AG20443 (cell line): ENCODE measurements at regions not wholly inside any gene's neighbourhood (a gene's known extent, or its start where the extent isn't known, plus 50 kb on each side); places are given as distances from the start of the nearest gene placed in this dataset.

Experiments used
- DNase-seq: peaks from one replicate; pipeline ENCODE4 v3.0.0; 2012; ENCODE audit warnings: low spot score, mixed read lengths

DNA sequence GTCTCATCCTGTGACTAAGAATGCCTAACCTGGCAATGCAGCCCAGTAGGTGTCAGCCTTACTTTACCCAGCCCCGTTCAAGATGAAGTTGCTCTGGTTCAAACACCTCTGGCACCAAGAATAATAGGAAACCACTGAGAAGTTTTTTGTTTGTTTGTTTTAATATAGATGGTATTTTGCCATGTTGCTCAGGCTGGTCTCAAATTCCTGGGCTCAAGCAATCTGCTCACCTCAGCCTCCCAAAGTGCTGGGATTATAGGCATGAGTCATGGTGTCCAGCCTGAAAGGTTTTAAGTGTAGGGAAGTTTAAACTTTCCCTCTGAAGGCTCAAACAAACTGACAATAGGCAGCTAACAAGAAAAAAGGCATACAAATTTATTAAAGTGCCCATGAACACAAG lies 51.2 kb upstream of the ABCC4 start:
- DNase-seq: no peak

DNA sequence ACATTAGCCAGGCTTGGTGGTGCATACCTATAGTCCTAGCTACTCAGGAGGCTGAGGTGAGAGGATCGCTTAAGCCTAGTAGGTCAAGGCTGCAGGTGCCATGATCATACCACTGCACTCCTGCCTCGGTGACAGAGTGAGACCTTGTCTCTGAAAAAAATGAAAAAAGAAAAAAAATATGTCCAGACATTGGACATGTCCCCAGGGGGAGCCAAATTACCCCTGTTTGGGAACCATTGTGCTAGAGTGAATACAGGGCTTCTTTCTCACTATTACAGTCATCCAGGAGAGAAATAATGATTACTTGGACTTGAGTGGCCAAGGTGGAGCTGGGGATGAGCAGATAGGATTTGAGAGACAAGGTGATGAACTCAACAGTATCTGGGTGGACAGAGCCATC lies 52.9 kb upstream of the ABCC4 start:
- DNase-seq: no peak

DNA sequence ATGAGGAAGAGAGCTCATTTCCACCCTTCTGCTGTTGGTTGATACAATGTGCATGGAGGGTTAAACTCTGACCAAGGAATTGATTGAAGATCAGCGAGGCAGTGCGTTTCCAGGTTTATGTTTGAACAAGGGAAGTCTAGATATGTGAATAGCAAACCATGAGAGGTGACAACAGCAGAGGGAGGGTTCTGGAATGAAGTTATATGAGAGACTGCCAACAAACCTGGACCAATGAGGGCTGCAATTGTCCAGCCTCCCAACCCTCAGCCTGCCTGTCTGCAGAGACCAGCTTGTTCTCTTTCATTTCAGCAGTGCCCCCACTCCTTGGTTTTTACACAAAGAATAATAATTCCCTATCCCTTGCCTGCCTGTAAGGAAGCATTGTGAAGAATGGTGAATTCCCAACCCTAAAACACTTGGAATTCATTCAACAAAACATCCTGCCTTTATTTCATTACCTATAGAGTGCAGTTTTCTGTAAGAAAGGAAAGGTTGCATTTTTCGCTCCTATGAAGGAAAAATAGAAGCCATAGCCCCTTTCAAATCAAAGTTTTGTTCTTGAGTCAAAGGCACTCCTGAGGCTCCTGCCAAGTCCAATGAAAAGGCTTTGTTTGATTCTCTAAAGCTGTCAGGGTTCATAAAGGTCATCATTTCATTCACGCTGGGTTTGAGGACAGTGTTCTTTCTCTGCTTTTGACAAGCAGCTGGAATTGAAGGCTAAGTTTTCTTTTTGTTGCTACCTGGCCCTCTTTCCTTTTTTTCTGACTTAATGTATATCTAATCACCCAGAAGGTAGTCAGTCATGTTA lies 53.6 kb upstream of the ABCC4 start:
- no peak for DNase-seq

DNA sequence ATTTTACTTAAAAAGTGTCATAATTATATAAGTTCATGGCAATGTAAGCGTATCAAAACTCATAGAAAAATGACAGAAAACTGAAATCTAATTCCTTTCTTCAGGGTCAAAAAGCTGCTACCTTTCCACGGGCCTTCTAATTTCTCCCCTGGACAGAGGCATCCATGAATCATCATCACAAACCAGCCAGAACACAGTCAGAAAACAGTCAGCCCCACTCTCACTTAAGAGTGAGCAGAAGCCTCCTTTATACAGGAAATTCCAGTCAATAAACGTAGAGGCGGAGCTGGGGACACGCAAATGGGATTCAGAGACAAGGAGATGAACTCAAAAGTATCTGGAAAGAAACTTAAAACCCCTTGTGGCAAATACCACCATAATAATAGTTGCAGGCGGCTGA lies 54.2 kb upstream of the ABCC4 start:
- DNase-seq: no peak

DNA sequence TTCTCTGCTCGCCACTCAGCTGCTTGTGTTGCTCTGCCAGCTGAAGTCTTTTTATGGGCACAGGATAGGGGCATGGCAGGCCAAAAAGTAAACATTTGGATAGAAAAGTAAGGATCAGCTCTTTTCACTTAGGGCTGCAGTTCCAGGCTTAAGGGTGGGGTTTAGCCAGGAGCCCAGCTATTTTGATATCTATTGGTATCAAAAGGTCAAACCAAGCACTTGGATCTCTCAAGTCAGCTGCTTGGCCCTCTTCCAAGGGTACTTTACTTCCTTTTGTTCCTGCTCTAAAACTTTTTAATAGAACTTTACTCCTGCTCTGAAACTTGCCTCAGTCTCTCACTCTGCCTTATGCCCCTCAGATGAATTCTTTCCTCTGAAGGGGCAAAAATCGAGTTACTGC lies 55.7 kb upstream of the ABCC4 start:
- DNase-seq: no peak

DNA sequence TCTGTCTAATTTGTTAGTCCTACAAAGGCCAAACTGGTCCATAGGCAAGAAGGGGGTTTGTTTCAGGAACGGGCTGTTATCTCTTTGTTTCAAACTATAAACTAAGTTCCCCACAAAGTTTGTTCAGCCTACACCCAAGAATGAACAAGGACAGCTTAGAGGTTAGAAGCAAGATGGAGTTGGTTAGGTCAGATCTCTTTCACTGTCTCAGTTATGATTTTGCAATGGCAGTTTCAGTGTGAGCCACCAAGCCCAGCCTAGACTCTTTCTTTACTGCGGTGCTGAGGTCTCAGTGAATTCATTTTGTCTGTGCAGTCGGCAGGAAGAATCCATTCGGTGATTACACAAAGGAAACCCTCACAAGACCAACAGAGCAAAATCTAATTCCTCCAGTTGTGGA lies 56.6 kb upstream of the ABCC4 start:
- DNase-seq: no peak

DNA sequence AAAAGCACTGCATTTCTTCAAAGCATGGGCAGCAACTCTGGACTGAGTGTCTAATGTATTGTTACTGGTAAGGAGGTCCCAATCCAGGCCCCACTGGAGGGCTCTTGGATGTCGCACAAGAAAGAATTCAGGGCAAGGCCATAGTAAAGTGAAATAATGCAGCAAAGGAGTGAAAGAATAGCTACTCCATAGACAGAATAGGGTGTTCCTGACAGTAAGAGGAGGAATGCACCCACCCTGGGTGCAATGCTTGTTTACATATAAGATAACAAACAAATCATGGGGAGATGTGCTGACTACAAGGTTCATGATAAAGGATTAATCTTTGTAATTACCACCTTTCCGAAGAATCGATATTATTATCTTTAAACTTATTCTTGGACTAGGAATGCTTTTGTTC lies 58.8 kb upstream of the ABCC4 start:
- DNase-seq: no peak

DNA sequence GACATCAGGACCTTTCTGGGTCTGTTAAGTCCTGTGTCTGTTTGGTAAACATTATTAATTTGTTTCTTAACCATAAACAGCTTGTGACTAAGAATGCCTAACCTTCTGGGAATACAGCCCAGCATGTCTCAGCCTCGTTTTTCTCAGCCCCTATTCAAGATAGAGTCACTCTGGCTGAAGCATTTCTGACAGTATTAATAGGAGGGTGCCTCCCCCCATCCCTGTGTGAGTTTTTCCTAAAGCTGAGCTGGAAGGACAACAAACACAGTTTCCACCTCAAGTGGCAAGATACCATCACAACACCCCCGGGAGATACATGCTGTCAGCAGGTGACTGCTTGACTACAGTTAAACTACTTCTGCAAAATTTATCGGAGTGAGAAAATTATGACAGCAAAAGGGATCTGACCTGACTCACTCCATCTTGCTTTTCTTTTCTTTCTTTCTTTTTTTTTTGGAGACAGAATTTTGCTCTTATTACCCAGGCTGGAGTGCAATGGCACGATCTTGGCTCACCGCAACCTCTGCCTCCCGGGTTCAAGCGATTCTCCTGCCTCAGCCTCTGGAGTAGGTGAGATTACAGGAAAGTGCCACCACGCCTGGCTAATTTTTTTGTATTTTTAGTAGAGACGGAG lies 59.3 kb upstream of the ABCC4 start:
- no peak for DNase-seq

DNA sequence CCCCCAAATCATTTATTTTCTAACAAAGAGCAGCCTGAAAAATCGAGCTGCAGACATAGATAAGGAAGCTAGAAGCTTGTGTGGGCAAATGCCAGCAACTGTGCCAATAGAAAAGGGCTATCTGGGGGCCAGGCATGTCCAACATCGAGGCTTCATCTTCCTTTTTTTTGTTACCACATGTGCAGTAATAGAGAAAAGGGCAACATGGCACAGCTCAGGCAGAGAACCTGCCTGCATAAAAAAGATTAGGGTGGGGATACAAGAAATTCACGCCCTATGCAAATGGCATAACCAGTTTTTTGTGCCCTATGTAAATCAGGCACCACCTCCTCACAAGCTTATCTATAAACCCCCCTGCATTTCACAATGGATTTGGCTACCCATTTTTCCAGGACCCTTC lies 60.4 kb upstream of the ABCC4 start:
- no peak for DNase-seq

DNA sequence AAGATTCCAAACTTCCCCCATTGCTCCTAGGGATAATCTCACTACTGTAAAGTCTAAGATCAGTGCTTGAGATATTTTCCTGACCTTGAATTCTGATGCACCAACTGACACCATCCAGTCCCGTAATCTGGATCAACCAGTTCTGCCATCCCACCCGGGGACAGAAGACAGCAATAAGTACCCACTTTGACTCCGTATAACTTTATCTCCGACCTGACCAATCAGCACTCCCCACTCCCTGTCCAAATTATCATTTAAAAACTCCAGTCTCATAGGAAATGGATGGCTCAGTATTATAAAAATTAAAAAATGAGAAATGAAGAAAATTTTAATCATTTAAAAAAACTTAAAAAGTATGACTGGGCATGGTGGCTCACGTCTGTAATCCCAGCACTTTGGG lies 61.4 kb upstream of the ABCC4 start:
- no peak for DNase-seq

DNA sequence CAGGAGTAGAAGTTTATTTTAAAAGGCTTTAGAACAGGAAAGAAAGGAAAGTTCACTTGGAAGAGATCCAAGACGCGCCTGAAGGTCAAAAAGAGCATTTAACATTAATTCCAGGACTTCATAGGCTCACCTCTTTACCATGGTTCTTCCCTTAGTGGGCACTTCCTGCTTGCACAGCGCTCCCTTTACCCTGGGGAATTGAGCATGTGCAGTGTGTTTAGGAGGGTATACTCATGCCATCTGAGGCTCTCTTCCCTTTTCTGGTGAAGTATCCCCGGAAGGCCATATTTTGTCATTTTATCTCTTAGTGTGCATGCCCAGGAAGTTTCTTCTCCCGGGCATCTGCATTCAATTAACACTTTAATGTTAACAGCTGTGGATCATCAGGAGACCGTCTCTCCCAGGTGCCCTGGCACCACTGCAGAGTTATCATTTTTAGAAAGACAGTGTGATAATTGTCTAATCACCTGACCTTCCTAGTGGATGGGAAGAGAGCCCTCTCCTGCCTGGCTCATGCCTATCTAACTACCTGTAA lies 66.1 kb upstream of the ABCC4 start:
- DNase-seq: no peak

DNA sequence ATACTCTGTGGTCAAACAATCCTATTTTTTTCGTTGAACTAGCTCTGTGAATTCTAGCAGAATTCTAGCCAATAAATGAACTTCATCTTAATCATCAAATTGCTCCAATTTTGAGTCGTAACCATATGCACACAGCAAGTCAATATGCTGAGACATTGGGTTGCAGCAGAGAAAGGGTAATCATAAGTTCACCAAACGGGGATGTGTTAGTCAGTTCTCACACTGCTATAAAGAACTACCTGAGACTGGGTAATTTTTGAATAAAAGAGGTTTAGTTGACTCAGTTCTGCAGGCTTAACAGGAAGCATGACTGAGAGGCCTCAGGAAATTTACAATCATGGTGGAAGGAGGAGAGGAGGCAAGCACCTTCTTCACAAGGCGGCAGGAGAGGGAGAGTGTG lies 67.7 kb upstream of the ABCC4 start:
- no peak for DNase-seq

DNA sequence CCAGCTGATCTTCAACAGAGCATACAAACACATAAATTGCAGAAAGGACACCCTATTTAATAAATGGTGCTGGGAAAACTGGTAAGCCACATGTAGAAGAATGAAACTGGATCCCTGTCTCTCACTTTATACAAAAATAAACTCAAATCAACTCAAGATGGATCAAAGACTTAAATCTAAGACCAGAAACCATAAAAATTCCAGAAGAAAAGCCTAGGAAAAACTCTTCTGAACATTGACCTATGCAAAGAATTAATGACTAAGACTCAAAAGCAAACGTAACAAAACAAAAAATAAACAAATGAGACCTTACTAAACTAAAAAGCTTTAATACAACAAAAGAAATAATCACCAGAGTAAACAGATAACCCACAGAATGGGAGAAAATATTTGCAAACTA lies 74.5 kb upstream of the ABCC4 start:
- DNase-seq: no peak

DNA sequence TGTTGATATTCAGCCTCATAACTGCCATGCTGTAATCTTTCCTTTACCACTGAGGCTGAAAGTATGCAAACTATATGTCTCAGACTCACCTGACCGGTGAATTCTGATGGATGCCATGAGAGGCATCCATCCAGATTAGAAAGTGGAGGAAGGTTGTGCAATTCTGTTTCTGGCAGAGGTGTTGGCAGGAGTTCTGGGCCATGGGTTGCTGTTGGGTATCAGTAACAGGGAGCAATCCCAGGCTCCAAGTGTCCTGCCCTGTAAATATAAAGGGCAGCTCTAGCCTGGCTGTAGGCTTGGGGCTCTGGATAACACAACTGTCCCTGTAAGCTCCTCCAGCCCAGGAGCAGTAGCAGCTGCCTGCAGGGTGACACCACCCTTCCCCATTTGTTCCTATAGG lies 77.4 kb upstream of the ABCC4 start:
- DNase-seq: no peak

DNA sequence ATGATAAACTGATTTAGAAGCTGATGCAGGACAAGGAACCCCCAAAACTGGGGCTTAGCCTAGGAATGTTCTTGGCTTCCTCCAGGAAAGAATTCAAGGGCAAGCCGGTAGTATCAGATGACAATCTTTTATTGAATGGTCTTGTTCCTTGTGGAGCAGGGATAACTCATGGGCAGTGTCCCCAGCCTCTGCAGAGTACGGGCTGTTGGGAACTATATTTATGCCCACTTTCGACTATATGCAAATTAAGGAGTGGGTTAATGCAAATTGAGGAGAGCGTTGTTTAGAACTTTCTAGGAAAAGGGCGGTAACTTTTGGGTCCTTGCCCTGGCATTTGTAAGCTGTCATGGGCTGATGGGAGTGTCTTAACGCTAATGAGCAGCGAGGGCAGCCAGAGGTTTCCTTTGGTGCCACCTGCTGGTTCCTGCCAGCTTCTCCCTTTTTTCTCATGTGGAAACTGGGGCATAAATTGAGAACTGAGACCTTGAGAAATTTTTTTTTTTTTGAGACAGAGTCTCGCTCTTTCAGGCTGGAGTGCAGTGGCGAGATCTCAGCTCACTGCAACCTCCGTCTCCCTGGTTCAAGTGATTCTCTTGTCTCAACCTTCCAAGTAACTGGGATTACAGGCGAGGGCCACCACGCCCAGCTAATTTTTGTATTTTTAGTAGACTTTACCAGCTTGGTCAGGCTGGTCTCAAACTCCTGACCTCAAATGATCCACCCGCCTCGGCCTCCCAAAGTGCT lies 79.4 kb upstream of the ABCC4 start:
- DNase-seq: peak; percentile 90

DNA sequence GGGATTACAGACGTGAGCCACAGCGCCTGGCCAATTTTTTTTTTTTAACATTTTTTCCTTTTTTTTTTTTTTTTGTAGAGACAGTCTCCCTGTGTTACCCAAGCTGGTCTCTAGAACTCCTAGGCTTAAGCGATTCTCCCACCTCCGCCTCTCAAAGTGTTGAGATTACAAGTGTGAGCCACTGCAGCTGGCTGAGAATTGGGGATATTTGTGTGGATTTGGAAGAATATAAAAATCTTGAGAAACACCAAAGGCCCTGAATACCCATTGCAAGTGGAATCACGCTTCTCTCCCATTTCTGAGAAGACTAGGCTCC lies 79.9 kb upstream of the ABCC4 start:
- DNase-seq: no peak

DNA sequence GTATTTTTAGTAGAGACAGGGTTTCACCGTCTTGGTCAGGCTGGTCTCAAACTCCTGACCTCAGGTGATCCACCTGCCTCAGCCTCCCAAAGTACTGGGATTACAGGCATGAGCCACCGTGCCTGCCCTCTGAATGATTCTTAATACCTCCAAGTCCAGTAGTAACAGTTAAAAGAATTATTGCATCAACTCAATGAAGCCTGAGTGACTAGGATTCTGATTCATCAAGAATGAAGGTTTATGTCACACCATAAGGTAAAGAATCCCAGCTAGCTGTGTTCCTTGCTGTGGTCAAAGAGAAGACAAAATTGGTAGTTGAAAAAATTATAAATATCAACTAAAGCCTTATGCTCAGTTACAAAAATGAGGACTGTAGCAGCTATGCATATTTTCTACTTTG lies 81.2 kb upstream of the ABCC4 start:
- no peak for DNase-seq

DNA sequence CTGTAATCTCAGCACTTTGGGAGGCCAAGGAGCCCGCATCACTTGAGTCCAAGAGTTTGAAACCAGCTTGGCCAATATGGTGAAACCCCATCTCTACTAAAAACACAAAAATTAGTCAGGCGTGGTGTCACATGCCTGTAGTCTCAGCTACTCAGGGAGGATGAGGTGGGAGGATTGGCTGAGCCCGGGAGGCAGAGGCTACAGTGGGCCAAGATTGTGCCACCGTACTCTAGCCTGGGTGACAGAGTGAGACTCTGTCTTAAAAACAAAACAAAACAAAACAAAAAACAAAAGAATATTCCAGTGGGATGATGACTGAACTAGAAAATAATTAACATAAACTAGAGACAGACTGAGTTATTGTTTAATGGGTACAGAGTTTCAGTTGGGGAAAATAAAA lies 81.7 kb upstream of the ABCC4 start:
- DNase-seq: no peak

DNA sequence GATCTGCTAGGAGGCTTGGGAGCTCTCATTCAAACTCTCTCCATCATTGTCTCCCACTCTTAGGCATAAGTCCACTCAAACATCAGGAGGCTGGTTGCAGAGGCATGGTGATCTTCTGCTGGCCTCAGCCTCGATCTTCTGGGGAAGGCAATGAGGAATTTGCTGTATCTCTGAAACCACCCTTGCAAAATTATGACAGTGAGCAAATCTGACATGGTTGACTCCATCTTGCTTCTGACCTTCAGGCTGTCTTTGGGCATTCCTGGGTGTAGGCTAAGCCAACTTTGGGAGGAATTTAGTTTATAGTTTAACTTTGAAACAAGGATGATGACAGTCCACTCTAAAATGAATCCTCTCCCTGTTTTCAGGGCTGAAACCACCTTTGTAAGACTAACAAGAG lies 84.1 kb upstream of the ABCC4 start:
- no peak for DNase-seq

DNA sequence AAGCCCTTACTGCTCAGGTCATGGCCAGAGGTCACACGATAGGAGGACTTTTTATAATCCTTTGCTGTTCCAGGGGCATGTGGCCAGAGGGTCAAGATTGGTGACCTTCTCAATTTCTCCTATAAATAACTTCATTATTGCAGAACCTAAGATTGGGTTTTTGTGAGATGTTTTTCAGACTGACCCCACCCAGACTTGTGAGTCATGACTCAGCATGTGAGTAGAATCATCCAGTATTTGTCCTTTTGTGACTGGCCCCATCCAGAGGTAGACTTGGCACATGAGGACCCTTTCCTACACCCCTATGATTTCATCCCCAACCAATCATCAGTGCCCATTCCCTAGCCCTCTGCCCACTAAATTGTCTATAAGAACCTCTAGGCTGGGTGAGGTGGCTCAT lies 84.5 kb upstream of the ABCC4 start:
- DNase-seq: no peak

DNA sequence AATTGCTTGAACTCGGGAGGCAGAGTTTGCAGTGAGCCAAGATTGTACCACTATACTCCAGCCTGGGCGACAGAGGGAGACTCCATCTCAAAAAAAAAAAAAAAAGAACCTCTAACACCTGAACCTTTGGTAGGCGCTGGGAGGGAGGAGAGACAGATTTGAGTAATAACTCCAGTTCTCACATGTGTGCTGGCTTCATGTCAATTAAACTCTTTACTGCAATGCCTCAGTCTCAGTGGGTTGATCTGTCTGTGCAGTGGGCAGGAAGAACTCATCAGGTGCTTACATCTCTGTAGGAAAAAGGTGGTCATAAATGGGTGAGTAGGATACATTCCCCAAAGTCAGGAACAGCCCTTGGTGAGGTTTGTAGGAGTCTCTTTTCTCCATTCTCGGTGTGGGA lies 85.1 kb upstream of the ABCC4 start:
- DNase-seq: no peak

DNA sequence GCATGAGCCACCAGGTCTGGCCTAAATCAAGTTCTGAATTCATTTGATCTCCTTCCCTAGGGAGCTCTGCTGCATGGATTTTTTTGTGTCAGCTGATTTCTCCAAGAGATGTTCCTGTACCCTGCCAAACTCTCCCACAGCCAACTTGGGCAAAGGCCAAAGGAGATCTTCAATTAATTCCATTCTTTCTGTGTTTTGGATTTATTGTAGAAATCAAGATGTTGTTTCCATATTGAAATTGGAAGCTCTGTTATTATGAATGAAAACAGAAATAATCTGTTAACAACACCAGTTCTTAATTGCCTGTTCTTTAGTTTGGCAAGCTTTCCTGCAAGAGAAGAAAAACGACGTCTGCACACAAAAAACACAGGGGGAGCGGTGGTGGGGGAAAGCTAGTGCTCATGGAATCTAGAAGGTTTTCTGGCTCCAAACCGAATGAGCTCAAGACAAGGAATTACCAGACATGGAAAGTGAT lies 86.5 kb upstream of the ABCC4 start:
- no peak for DNase-seq

DNA sequence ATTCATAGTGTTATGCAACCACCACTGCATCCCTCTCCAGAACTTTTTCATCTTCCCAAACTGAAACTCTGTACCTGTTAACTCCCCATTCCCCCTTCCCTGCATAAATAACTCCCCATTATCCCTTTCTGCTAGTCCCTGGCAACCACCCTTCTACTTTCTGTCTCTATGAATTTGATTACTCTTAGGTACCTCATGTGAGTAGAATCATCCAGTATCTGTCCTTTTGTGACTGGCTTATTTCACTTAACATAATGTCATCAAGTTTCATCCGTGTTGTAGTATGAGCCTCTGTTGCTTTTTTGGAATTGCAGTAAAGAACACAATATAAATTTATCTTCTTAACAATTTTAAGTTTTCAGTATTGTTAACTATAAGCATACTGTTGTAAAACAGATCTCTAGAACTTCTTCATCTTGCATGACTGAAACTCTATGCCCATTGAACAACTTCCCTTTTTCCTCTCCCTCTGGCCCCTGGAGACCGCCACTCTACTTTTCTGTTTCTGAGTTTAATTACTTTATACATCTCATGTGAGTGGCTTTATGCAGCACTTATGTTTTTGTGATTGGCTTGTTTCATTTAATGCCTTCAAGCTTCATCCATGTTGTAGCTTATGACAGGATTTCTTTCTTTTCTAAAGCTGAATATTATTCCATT lies 87.3 kb upstream of the ABCC4 start:
- no peak for DNase-seq
